DMS114 treated with DMSO at 0.1 percent for 48 hours (cell line): ENCODE measurements at regions not wholly inside any gene's neighbourhood (a gene's known extent, or its start where the extent isn't known, plus 50 kb on each side); places are given as distances from the start of the nearest gene placed in this dataset.
"Not testable (repeated sequence)": the region's sequence is repeated elsewhere in the genome, so short reads cannot be mapped to it uniquely, and the experiment has no call there.

Experiments used
- DNase-seq: peaks from one replicate; lab custom pipeline; 2025; ENCODE audit not compliant: unreplicated experiment; lab: John Stamatoyannopoulos, UW

- DNase-seq, result no peak
These were observed 228.2 kb downstream of the RFPL4B start for GRCh38 chr6:112575309-112575834.

DNA sequence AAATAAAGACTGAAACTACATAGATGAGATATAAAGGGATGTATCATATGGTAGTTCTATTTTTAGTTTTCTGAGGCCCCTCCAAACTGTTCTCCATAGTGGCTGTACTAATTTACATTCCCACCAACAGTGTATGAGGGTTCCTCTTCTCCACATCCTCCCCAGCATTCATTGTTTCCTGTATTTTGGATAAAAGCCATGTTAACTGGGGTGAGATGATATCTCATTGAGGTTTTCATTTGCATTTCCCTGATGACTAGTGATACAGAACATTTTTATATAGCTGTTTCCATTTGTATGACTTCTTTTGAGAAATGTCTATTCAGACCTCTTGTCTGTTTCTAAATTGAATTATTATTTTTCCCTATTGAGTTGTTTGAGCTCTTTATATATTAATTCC lies 229.3 kb downstream of the RFPL4B start:
- DNase-seq, result no peak

GRCh38 chr6:112579601-112580000 lies 232.5 kb downstream of the RFPL4B start:
- DNase-seq, result no peak

DNA sequence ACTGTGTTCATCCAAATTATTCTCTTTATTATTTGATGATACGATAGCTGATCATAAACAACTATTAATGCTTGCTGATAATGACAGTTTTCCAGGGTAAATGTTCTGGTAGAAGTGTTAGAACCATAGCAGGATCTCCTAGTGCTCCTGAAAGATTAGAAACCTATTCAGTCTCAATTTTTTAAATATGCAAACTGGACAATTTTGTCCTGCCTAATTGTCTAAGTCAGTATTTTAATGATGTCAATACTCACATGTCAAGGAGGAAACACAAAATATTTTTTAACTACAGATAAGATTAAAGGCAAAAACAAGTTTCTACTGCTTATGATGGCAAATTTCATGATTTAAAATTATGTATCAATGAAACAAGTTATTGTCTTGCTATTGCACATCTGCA lies 233.9 kb downstream of the RFPL4B start:
- no peak for DNase-seq

DNA sequence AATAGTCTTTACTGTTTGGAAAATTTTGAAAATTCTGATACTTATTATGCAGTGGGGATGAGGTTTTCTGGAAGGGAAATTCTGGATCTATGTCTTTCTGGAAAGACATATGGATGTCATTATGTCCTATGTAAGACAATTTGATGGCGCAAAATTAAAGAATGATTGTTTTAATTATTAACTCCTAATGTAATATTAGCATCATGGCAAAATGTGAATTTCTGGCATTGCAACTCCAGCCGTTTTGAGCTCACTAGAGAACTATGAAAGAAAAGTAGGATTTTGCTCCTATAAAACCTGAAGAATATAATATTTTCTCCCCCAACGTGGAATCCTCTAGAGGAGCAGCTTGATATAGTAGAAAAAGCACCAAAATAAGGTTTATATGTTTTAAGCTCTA lies 243.2 kb downstream of the RFPL4B start:
- DNase-seq, result no peak

DNA sequence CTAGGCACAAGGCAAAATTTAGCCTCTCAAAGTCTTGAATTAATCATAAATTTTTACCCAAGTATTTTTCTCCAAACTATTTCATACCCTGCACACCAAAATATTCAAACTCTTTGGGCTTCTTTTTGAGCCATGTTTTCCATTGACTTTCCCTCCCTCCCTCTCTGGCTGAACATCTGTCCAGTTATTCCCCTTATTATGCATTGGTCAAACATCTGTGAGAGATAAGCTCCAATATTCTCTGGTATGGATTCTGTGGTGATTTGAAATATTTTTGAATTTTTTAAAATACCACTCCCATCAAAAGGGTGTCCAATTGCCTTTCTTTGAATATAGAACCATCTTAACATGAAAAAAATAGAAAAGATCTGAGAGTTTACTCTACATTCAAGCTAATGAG lies 244.2 kb downstream of the RFPL4B start:
- DNase-seq, result no peak

- no peak for DNase-seq
These were observed 245.0 kb downstream of the RFPL4B start for GRCh38 chr6:112592159-112592558.

DNA sequence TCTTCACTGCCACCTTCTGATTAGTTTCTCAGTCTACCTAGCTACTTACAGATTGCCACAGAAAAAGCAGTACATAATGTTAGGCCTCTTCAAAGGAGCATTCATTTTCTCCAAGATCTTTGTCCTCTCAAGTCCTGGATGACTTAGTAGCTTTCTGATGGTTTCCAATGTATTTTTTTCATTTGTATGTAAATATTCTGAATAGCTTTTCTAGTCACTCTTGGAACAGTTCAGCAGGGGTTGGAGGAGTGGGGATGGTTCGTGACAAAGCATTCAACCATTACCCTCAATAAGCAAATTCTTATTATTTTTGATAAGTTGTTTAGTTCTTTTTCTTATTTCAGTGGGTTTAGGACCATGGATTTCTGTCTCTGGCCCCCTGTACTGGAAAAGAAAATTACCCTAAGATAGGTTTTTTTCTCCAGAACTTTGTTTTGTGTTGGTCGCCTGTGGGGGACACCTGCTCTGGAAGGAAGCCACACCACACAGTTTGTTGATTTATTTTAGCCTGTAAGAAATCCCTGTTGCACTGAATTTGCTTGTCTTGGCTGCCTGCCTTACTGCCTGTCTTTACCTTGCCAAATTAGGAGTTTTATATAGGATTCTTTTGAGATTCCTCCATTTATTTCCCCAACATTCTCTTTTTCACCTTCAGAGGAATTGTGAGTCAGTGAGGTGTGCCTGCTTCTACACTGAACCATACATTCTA lies 247.9 kb downstream of the RFPL4B start:
- DNase-seq, result no peak

GRCh38 chr6:112595841-112596240 lies 248.7 kb downstream of the RFPL4B start:
- no peak for DNase-seq

DNA sequence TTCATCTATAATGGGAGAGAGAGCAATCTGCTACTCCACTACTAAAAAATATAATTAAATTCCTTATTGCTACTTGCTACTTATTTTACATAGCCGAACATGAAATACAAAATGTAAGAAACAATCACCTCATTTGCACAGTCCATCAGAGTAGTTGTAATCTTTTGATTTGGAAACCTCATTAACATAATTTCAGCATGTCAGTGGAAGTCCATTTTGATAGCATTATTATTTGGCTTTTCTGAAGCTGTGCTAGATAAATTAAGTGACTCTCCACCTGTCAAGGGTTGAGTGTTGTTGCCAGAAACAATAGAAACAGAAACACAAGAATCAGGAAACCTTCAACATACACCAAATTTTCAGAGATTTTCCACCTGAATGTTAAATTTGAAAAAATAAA lies 250.0 kb downstream of the RFPL4B start:
- no peak for DNase-seq

DNA sequence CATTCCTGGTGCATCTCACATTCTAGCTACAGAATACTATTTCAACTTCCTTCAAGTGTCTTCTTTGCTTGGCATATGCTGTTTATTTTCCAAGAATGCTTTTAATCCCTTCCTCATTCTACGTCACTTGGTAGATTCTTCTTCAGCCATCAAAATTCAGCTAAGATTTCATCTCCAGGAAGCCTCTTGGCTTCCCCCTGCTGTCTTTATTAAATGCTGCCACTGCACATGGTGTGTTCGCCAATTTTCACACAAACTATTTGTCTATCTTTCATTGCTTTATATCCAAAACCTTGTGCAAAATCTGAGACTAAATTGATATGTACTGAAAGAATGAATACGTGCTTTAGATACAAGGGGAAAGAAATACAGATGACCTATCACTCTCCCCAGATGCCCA lies 253.0 kb downstream of the RFPL4B start:
- no peak for DNase-seq

- DNase-seq, result no peak
These were observed 256.6 kb downstream of the RFPL4B start for GRCh38 chr6:112603726-112604125.

GRCh38 chr6:112606656-112607435 lies 259.7 kb downstream of the RFPL4B start:
- DNase-seq, result no peak

- DNase-seq, result not testable (repeated sequence)
These were observed 261.8 kb downstream of the RFPL4B start for GRCh38 chr6:112608925-112609324.

DNA sequence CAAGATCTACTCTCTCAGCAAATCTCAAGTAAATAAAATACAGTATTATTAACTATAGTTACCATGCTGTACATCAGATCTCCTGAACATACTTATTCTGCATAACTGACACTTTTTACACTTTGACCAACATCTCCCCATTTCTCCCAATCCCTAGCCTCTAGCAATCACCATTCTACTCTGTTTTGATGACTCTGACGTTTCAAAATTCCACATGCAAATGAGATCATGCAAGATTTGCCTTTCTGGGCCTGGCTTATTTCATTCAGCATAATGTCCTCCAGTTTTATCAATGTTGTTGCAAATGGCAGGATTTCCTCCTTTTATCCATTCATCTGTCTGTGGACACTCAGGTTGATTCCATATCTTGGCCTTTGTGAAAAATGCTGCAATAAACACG lies 266.3 kb downstream of the RFPL4B start:
- no peak for DNase-seq

DNA sequence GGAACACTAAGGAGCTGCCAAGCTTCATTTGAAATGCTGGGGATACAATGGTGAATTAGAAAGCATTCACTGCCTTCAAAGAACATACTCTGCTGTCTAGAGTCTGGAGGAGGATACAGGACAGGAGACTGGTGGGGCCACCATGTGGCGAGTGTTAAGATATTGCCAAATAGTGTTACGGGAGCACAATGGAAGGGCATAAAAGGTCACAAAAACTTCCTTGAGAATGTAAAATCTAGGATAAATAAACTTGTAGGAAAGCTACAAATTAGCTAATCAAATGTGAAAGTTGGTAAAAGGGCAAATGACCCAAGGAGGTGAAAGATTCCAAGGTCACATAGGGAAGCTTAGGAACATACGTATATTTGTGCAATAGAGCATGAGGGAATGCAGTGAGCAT lies 271.7 kb downstream of the RFPL4B start:
- DNase-seq, result no peak

- DNase-seq, result no peak
These were observed 273.9 kb downstream of the RFPL4B start for GRCh38 chr6:112620812-112621569.

- DNase-seq, result no peak
These were observed 274.9 kb downstream of the RFPL4B start for GRCh38 chr6:112622036-112622435.

- DNase-seq, result no peak
These were observed 279.4 kb downstream of the RFPL4B start for GRCh38 chr6:112626468-112627082.

- no peak for DNase-seq
These were observed 287.2 kb downstream of the RFPL4B start for GRCh38 chr6:112634376-112634775.

DNA sequence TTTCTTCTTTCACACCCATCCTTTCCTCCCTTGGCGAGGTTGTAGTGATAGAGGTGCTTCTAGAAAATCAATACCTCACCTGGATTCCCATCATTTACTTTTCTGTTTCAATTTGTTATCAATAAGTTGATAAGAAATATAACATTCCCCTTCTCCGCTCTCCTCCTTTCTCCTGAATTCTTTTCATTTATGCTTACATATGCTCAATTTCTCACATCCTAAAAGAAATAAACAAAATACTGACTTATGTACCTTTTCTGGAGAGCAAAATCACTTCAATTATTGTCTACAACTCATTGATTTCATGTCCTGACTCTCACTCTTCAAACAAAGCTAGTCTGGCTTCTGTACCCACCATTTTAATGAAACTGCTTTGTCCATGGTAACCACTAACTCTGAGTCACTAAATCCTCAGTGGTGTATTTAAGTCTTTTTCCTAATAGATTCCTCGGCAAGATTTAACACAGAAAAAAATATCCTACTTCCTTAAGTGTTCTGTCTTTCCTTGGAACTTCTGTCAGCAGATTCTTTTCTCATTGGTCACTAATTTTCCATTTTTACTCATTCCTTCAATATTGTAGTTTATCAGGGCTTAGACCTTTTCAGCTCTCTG lies 289.6 kb downstream of the RFPL4B start:
- no peak for DNase-seq
